ENCODE measurements at regions not wholly inside any gene's neighbourhood (a gene's known extent, or its start where the extent isn't known, plus 50 kb on each side); places are given as distances from the start of the nearest gene placed in this dataset.

DNA sequence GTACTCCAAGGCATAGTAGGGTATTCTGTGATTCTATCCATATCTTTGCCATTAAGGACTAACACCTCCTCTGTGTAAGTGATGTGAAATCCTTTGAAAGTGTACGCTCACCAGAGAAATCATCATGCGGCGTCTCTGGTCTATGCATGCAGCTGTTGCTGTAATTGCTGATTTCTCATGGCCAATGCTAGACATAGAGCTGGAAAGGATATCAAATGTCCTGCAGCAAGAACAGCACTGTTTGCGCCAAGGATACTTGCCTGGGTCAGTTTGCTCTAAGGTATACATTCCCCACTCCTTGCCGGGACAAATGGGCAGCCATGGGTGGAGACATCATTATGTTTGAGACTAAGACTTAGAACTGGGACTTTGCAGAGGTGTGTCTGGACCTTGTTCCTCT, 896.4 kb downstream of the BCL11B start:
- H3K4me1 ChIP-seq (ENCODE audit: control insufficient read depth in 2 of 2, insufficient read depth in 1 of 2, low read depth in 1 of 2, low read length in 2 of 2) = no peaks in the 10 kb centered on the region
- no peaks in the 10 kb centered on the region for H3K36me3 ChIP-seq (replicated peaks in 1 of 2; ENCODE audit: control insufficient read depth in 2 of 2, insufficient read depth in 2 of 2, low read length in 2 of 2)
- WGBS, 2 donors (ENCODE audit: extremely low coverage in 2 of 2, insufficient read length in 2 of 2, insufficient replicate concordance in 1 of 2) = no CpG with 5 or more reads among the region's 5 CpGs
- no peak overlapping the region for H3K14ac ChIP-seq (ENCODE audit: low read length)
- H2AK5ac ChIP-seq (ENCODE audit: low read depth, low read length) = no peak overlapping the region
- DNase-seq (ENCODE audit: low spot score) = no peak
- no peak overlapping the region for H3K27ac ChIP-seq (replicated peaks; ENCODE audit: low read length)
- H2BK5ac ChIP-seq (ENCODE audit: low read length) = no peak overlapping the region
- no peak overlapping the region for H3K18ac ChIP-seq (ENCODE audit: low read length)
- no peak overlapping the region for H2BK120ac ChIP-seq (ENCODE audit: low read depth, low read length)
- no peak overlapping the region for H4K91ac ChIP-seq (ENCODE audit: low read depth, low read length, poor library complexity)
- H4K8ac ChIP-seq (ENCODE audit: low read depth, low read length) = no peak overlapping the region
- H2BK12ac ChIP-seq (ENCODE audit: low read length) = no peak overlapping the region
- no peaks in the 10 kb centered on the region for H3K9me3 ChIP-seq (replicated peaks in 1 of 2; ENCODE audit: control insufficient read depth in 2 of 2, insufficient read depth in 1 of 2, low read depth in 1 of 2, low read length in 2 of 2)
- no peak overlapping the region for H3K4me3 ChIP-seq (ENCODE audit: low read length in 2 of 2)
- H3K4ac ChIP-seq (ENCODE audit: low read length) = no peak overlapping the region
- no peak overlapping the region for H3K23ac ChIP-seq (ENCODE audit: low read depth, low read length, poor library complexity)
- no peak overlapping the region for H2AFZ ChIP-seq (ENCODE audit: low read length)
- no peaks in the 10 kb centered on the region for H3K27me3 ChIP-seq (ENCODE audit: control insufficient read depth in 3 of 3, insufficient read depth in 3 of 3, low read depth in 1 of 3, low read length in 3 of 3)
- H3K79me1 ChIP-seq (ENCODE audit: low read depth, low read length) = no peaks in the 10 kb centered on the region
- no peak overlapping the region for H2BK15ac ChIP-seq (ENCODE audit: low read length)
- H3K4me2 ChIP-seq (ENCODE audit: insufficient read depth, low read length, poor library complexity, severe bottlenecking) = no peak overlapping the region
- no peak overlapping the region for H3K9ac ChIP-seq (ENCODE audit: low read depth, low read length, poor library complexity)

DNA sequence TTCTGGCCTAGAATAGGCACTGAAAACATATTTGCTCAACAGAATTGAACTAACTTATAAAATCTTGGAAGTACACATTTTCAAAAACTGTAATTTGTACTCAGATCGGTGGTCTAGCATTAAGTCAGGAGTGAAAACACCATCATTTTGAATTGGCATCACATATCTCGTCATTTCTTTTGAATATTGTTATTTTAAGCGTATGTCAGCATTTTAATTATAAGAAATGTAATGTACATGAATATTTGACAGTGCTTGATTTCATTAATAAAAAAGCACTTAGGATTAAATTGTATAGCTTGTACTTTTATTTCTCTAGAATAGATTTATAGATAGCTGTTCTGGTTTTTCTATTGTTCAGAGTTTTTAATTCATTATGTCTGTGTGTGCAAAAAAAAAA, 892.2 kb downstream of the BCL11B start:
- no peak overlapping the region for H2AFZ ChIP-seq (ENCODE audit: low read length)
- no peak for DNase-seq (ENCODE audit: low spot score)
- H3K23ac ChIP-seq (ENCODE audit: low read depth, low read length, poor library complexity) = no peak overlapping the region

DNA sequence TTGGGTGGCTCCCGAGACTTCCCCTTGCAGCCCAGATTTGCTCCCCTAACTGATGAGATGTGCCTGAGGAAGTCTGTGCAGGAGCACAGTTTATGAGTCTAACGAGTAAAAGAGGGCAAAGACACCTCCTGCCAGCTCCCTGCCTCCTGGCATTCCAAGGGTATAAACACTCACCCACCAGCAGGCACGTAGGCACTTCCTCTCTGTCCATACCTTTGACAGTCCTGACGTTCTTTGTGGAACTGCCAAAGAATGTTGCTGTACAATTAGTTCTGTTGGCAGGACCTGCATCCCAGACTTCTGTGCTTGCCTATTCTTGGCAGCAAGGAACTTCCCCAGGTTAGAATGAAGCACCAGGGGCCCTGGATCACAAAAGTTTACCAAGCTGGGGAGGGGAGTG, 889.3 kb downstream of the BCL11B start:
- no CpG with 5 or more reads among the region's 4 CpGs for WGBS, 2 donors (ENCODE audit: extremely low coverage in 2 of 2, insufficient read length in 2 of 2, insufficient replicate concordance in 1 of 2)
- H4K91ac ChIP-seq (ENCODE audit: low read depth, low read length, poor library complexity) = no peak overlapping the region
- no peak overlapping the region for H3K4me3 ChIP-seq (ENCODE audit: low read length in 2 of 2)
- no peaks in the 10 kb centered on the region for H3K27me3 ChIP-seq (ENCODE audit: control insufficient read depth in 3 of 3, insufficient read depth in 3 of 3, low read depth in 1 of 3, low read length in 3 of 3)
- H4K8ac ChIP-seq (ENCODE audit: low read depth, low read length) = no peak overlapping the region
- H3K14ac ChIP-seq (ENCODE audit: low read length) = no peak overlapping the region
- H3K4ac ChIP-seq (ENCODE audit: low read length) = no peak overlapping the region
- no peak overlapping the region for H2BK15ac ChIP-seq (ENCODE audit: low read length)
- H3K27ac ChIP-seq (replicated peaks; ENCODE audit: low read length) = no peak overlapping the region
- no peak overlapping the region for H2BK5ac ChIP-seq (ENCODE audit: low read length)
- H2BK12ac ChIP-seq (ENCODE audit: low read length) = no peak overlapping the region
- H3K9me3 ChIP-seq (replicated peaks in 1 of 2; ENCODE audit: control insufficient read depth in 2 of 2, insufficient read depth in 1 of 2, low read depth in 1 of 2, low read length in 2 of 2) = no peaks in the 10 kb centered on the region
- H3K4me1 ChIP-seq (ENCODE audit: control insufficient read depth in 2 of 2, insufficient read depth in 1 of 2, low read depth in 1 of 2, low read length in 2 of 2) = no peaks in the 10 kb centered on the region
- H3K9ac ChIP-seq (ENCODE audit: low read depth, low read length, poor library complexity) = no peak overlapping the region
- no peak overlapping the region for H2AK5ac ChIP-seq (ENCODE audit: low read depth, low read length)
- no peaks in the 10 kb centered on the region for H3K36me3 ChIP-seq (replicated peaks in 1 of 2; ENCODE audit: control insufficient read depth in 2 of 2, insufficient read depth in 2 of 2, low read length in 2 of 2)
- no peak overlapping the region for H3K23ac ChIP-seq (ENCODE audit: low read depth, low read length, poor library complexity)
- H2BK120ac ChIP-seq (ENCODE audit: low read depth, low read length) = no peak overlapping the region
- no peak overlapping the region for H2AFZ ChIP-seq (ENCODE audit: low read length)
- no peak overlapping the region for H3K18ac ChIP-seq (ENCODE audit: low read length)
- no peak overlapping the region for H3K4me2 ChIP-seq (ENCODE audit: insufficient read depth, low read length, poor library complexity, severe bottlenecking)
- DNase-seq (ENCODE audit: low spot score) = no peak
- H3K79me1 ChIP-seq (ENCODE audit: low read depth, low read length) = no peaks in the 10 kb centered on the region

More for the DNA sequence above, 892.2 kb downstream of the BCL11B start:
- Histone ChIP-seq H2BK5ac (ENCODE audit: low read length) (no peak overlapping the region), H3K14ac (ENCODE audit: low read length) (no peak overlapping the region), H2BK15ac (ENCODE audit: low read length) (no peak overlapping the region), H3K4me1 (ENCODE audit: control insufficient read depth in 2 of 2, insufficient read depth in 1 of 2, low read depth in 1 of 2, low read length in 2 of 2) (no peaks in the 10 kb centered on the region), H3K18ac (ENCODE audit: low read length) (no peak overlapping the region), H3K79me1 (ENCODE audit: low read depth, low read length) (no peaks in the 10 kb centered on the region), H3K36me3 (replicated peaks in 1 of 2; ENCODE audit: control insufficient read depth in 2 of 2, insufficient read depth in 2 of 2, low read length in 2 of 2) (no peaks in the 10 kb centered on the region), H2AK5ac (ENCODE audit: low read depth, low read length) (no peak overlapping the region), H3K4me2 (ENCODE audit: insufficient read depth, low read length, poor library complexity, severe bottlenecking) (no peak overlapping the region), H3K27me3 (ENCODE audit: control insufficient read depth in 3 of 3, insufficient read depth in 3 of 3, low read depth in 1 of 3, low read length in 3 of 3) (no peaks in the 10 kb centered on the region), H3K4ac (ENCODE audit: low read length) (no peak overlapping the region), H3K4me3 (ENCODE audit: low read length in 2 of 2) (no peak overlapping the region), H4K91ac (ENCODE audit: low read depth, low read length, poor library complexity) (no peak overlapping the region), H2BK12ac (ENCODE audit: low read length) (no peak overlapping the region), H4K8ac (ENCODE audit: low read depth, low read length) (no peak overlapping the region), H3K27ac (replicated peaks; ENCODE audit: low read length) (no peak overlapping the region), H3K9me3 (replicated peaks in 1 of 2; ENCODE audit: control insufficient read depth in 2 of 2, insufficient read depth in 1 of 2, low read depth in 1 of 2, low read length in 2 of 2) (no peaks in the 10 kb centered on the region), H2BK120ac (ENCODE audit: low read depth, low read length) (no peak overlapping the region), H3K9ac (ENCODE audit: low read depth, low read length, poor library complexity) (no peak overlapping the region)
- WGBS, 2 donors (ENCODE audit: extremely low coverage in 2 of 2, insufficient read length in 2 of 2, insufficient replicate concordance in 1 of 2) = no CpG with 5 or more reads among the region's 3 CpGs

DNA sequence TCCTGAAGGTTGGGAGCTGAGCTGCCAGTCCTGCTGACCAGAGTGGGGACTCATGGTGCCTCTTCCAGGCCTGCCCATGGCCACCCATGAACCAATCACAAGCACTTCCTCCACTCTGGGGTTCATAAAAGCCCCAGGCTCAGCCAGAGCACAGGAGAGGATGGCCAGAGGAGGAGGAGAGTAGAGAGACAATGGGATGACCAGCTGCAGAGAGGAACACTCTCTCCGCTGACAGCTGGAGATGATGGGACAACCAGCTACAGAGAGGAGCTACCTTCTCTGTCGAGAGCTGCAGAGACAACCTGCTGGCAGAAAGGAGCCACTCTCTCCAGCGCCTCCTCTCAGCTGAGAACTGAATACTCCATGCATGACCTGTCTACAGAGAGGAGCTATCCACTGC, 886.1 kb downstream of the BCL11B start:
- WGBS, 2 donors (ENCODE audit: extremely low coverage in 2 of 2, insufficient read length in 2 of 2, insufficient replicate concordance in 1 of 2) = no CpG with 5 or more reads among the region's 3 CpGs

More for the DNA sequence above, 886.1 kb downstream of the BCL11B start:
- no peaks in the 10 kb centered on the region for H3K36me3 ChIP-seq (replicated peaks in 1 of 2; ENCODE audit: control insufficient read depth in 2 of 2, insufficient read depth in 2 of 2, low read length in 2 of 2)
- H3K4ac ChIP-seq (ENCODE audit: low read length) = no peak overlapping the region
- H3K9me3 ChIP-seq (replicated peaks in 1 of 2; ENCODE audit: control insufficient read depth in 2 of 2, insufficient read depth in 1 of 2, low read depth in 1 of 2, low read length in 2 of 2) = no peaks in the 10 kb centered on the region
- no peak overlapping the region for H2BK120ac ChIP-seq (ENCODE audit: low read depth, low read length)
- H2AFZ ChIP-seq (ENCODE audit: low read length) = no peak overlapping the region
- H3K23ac ChIP-seq (ENCODE audit: low read depth, low read length, poor library complexity) = no peak overlapping the region
- H4K8ac ChIP-seq (ENCODE audit: low read depth, low read length) = no peak overlapping the region
- H3K4me1 ChIP-seq (ENCODE audit: control insufficient read depth in 2 of 2, insufficient read depth in 1 of 2, low read depth in 1 of 2, low read length in 2 of 2) = no peaks in the 10 kb centered on the region
- no peak for DNase-seq (ENCODE audit: low spot score)
- no peak overlapping the region for H3K18ac ChIP-seq (ENCODE audit: low read length)
- H4K91ac ChIP-seq (ENCODE audit: low read depth, low read length, poor library complexity) = no peak overlapping the region
- H3K79me1 ChIP-seq (ENCODE audit: low read depth, low read length) = no peaks in the 10 kb centered on the region
- H3K27me3 ChIP-seq (ENCODE audit: control insufficient read depth in 3 of 3, insufficient read depth in 3 of 3, low read depth in 1 of 3, low read length in 3 of 3) = no peaks in the 10 kb centered on the region
- H3K9ac ChIP-seq (ENCODE audit: low read depth, low read length, poor library complexity) = no peak overlapping the region
- H3K4me3 ChIP-seq (ENCODE audit: low read length in 2 of 2) = no peak overlapping the region
- H2BK5ac ChIP-seq (ENCODE audit: low read length) = no peak overlapping the region
- no peak overlapping the region for H2AK5ac ChIP-seq (ENCODE audit: low read depth, low read length)
- H3K4me2 ChIP-seq (ENCODE audit: insufficient read depth, low read length, poor library complexity, severe bottlenecking) = no peak overlapping the region
- H2BK15ac ChIP-seq (ENCODE audit: low read length) = no peak overlapping the region
- no peak overlapping the region for H3K14ac ChIP-seq (ENCODE audit: low read length)
- no peak overlapping the region for H3K27ac ChIP-seq (replicated peaks; ENCODE audit: low read length)
- H2BK12ac ChIP-seq (ENCODE audit: low read length) = no peak overlapping the region
